BE2C (cell line): ENCODE measurements at regions not wholly inside any gene's neighbourhood (a gene's known extent, or its start where the extent isn't known, plus 50 kb on each side); places are given as distances from the start of the nearest gene placed in this dataset.

ENCODE experiments used
- DNase-seq: peaks from one replicate; pipeline ENCODE4 v3.0.0-alpha.2; 2020
- H3K27me3 ChIP-seq: fragments of 250-450 bp; sonication (Bioruptor Pico); 2 replicates; pipeline ENCODE4 v1.5.1; 2020; ENCODE audit warnings: mild to moderate bottlenecking
- H3K36me3 ChIP-seq: fragments of 250-450 bp; sonication (Bioruptor Pico); 2 replicates; pipeline ENCODE4 v1.5.1; 2020; ENCODE audit warnings: mild to moderate bottlenecking
- H3K4me1 ChIP-seq: fragments of 250-450 bp; sonication (Bioruptor Pico); 2 replicates; pipeline ENCODE4 v1.5.1; 2020
- H3K4me3 ChIP-seq: 2 replicates; pipeline ENCODE4 v1.5.1; 2011; ENCODE audit warnings: low read depth, low read length
- H3K9me3 ChIP-seq: fragments of 250-450 bp; sonication (Bioruptor Pico); 2 replicates; pipeline ENCODE4 v1.5.1; 2020
- CTCF ChIP-seq: IDR thresholded peaks from 2 replicates; pipeline ENCODE4 v1.5.1; 2012; ENCODE audit warnings: mild to moderate bottlenecking, low read depth, low read length

- DNase-seq: no peak
- H3K4me3 ChIP-seq: no peak overlapping the region
- H3K27me3 ChIP-seq: no peaks in the 10 kb centered on the region
- H3K9me3 ChIP-seq: no peaks in the 10 kb centered on the region
- H3K36me3 ChIP-seq: no peaks in the 10 kb centered on the region
- no peak for TF ChIP-seq CTCF
- no peaks in the 10 kb centered on the region for H3K4me1 ChIP-seq
Observed at GRCh38 chr2:57333221-57333620, 713.4 kb upstream of the VRK2 start.

- no peaks in the 10 kb centered on the region for H3K9me3 ChIP-seq
- no peak for TF ChIP-seq CTCF
- H3K36me3 ChIP-seq: no peaks in the 10 kb centered on the region
- H3K4me3 ChIP-seq: no peak overlapping the region
- DNase-seq: no peak
- no peaks in the 10 kb centered on the region for H3K27me3 ChIP-seq
- H3K4me1 ChIP-seq: no peaks in the 10 kb centered on the region
Observed at GRCh38 chr2:57343391-57344006, 703.1 kb upstream of the VRK2 start.

- H3K9me3 ChIP-seq: no peaks in the 10 kb centered on the region
- H3K27me3 ChIP-seq: no peaks in the 10 kb centered on the region
- TF ChIP-seq CTCF: no peak
- no peaks in the 10 kb centered on the region for H3K36me3 ChIP-seq
- H3K4me3 ChIP-seq: no peak overlapping the region
- no peaks in the 10 kb centered on the region for H3K4me1 ChIP-seq
- DNase-seq: no peak
Observed at GRCh38 chr2:57368190-57368589, 678.4 kb upstream of the VRK2 start.

GRCh38 chr2:57370882-57371585, 675.6 kb upstream of the VRK2 start:
- no peaks in the 10 kb centered on the region for H3K36me3 ChIP-seq
- H3K4me3 ChIP-seq: no peak overlapping the region
- no peak for DNase-seq
- no peaks in the 10 kb centered on the region for H3K27me3 ChIP-seq
- H3K9me3 ChIP-seq: no peaks in the 10 kb centered on the region
- no peaks in the 10 kb centered on the region for H3K4me1 ChIP-seq
- no peak for TF ChIP-seq CTCF

- H3K4me3 ChIP-seq: no peak overlapping the region
- no peaks in the 10 kb centered on the region for H3K27me3 ChIP-seq
- no peaks in the 10 kb centered on the region for H3K4me1 ChIP-seq
- H3K9me3 ChIP-seq: no peaks in the 10 kb centered on the region
- TF ChIP-seq CTCF: no peak
- DNase-seq: no peak
- no peaks in the 10 kb centered on the region for H3K36me3 ChIP-seq
Observed at GRCh38 chr2:57372237-57372984, 674.2 kb upstream of the VRK2 start.

- Histone ChIP-seq H3K9me3 (no peaks in the 10 kb centered on the region), H3K27me3 (no peaks in the 10 kb centered on the region), H3K36me3 (no peaks in the 10 kb centered on the region), H3K4me1 (no peaks in the 10 kb centered on the region), H3K4me3 (no peak overlapping the region)
- DNase-seq: no peak
- no peak for TF ChIP-seq CTCF
Observed at GRCh38 chr2:57373530-57373929, 673.1 kb upstream of the VRK2 start.
